Neuronal stem cell (in vitro differentiated cells): ENCODE measurements at regions not wholly inside any gene's neighbourhood (a gene's known extent, or its start where the extent isn't known, plus 50 kb on each side); places are given as distances from the start of the nearest gene placed in this dataset.

Experiments
- DNase-seq: peaks from one replicate; pipeline ENCODE4 v3.0.0-alpha.2; 2013; ENCODE audit warnings: low spot score
- H2AFZ ChIP-seq: one replicate; pipeline ENCODE4 v1.6.1; 2013; ENCODE audit warnings: mild to moderate bottlenecking, low read length, inconsistent platforms
- H2AK5ac ChIP-seq: 2 replicates; pipeline ENCODE4 v1.6.1; 2013; ENCODE audit warnings: low read depth, mild to moderate bottlenecking, inconsistent platforms, low read length, moderate library complexity, mixed read lengths
- H2BK120ac ChIP-seq: 2 replicates; pipeline ENCODE4 v1.6.1; 2013; ENCODE audit warnings: low read depth, mild to moderate bottlenecking, inconsistent platforms, low read length, moderate library complexity, mixed read lengths
- H2BK12ac ChIP-seq: one replicate; pipeline ENCODE4 v1.6.1; 2013; ENCODE audit warnings: low read length, inconsistent platforms
- H2BK15ac ChIP-seq: 2 replicates; pipeline ENCODE4 v1.6.1; 2013; ENCODE audit warnings: mild to moderate bottlenecking, low read length, inconsistent platforms, mixed read lengths
- H2BK5ac ChIP-seq: one replicate; pipeline ENCODE4 v1.6.1; 2013; ENCODE audit warnings: inconsistent platforms, mild to moderate bottlenecking, low read length, moderate library complexity
- H3K14ac ChIP-seq: one replicate; pipeline ENCODE4 v1.6.1; 2013; ENCODE audit warnings: low read length, inconsistent platforms
- H3K18ac ChIP-seq: 2 replicates; pipeline ENCODE4 v1.6.1; 2013; ENCODE audit warnings: low read length, inconsistent platforms
- H3K23ac ChIP-seq: 2 replicates; pipeline ENCODE4 v1.6.1; 2013; ENCODE audit warnings: low read depth, mild to moderate bottlenecking, mixed read lengths, low read length, inconsistent platforms; ENCODE audit not compliant: poor library complexity
- H3K27ac ChIP-seq: replicated peaks from 3 replicates; pipeline ENCODE4 v1.5.1; 2013; ENCODE audit warnings: low read length, inconsistent platforms
- H3K27me3 ChIP-seq, 3 experiments: 2 replicates each; pipeline ENCODE4 v1.6.1; 2013; ENCODE audit warnings: low read length in 3 of 3, mild to moderate bottlenecking in 2 of 3, inconsistent platforms in 1 of 3, low read depth in 1 of 3, mixed read lengths in 1 of 3, moderate library complexity in 1 of 3; ENCODE audit not compliant: control insufficient read depth in 3 of 3, insufficient read depth in 3 of 3
- H3K36me3 ChIP-seq, 2 donors: replicated peaks in 1 of 2; 2 replicates each; pipeline ENCODE4 v1.6.1; 2013; ENCODE audit warnings: low read length in 2 of 2; ENCODE audit not compliant: control insufficient read depth in 2 of 2, insufficient read depth in 2 of 2
- H3K4ac ChIP-seq: 2 replicates; pipeline ENCODE4 v1.6.1; 2013; ENCODE audit warnings: inconsistent platforms, mild to moderate bottlenecking, low read length, moderate library complexity
- H3K4me1 ChIP-seq, 2 donors: 1 replicate in 1 of 2; 2 replicates in 1 of 2; pipeline ENCODE4 v1.6.1; 2013; ENCODE audit warnings: low read length in 2 of 2, low read depth in 1 of 2; ENCODE audit not compliant: control insufficient read depth in 2 of 2, insufficient read depth in 1 of 2
- H3K4me2 ChIP-seq: one replicate; pipeline ENCODE4 v1.6.1; 2013; ENCODE audit warnings: mild to moderate bottlenecking, low read length, inconsistent platforms; ENCODE audit not compliant: insufficient read depth, poor library complexity, severe bottlenecking
- H3K4me3 ChIP-seq, 2 donors: 2 replicates each; pipeline ENCODE4 v1.5.1; 2013; ENCODE audit warnings: low read length in 2 of 2, mild to moderate bottlenecking in 2 of 2, inconsistent platforms in 1 of 2, moderate library complexity in 1 of 2
- H3K79me1 ChIP-seq: one replicate; pipeline ENCODE4 v1.6.1; 2013; ENCODE audit warnings: low read depth, mild to moderate bottlenecking, inconsistent platforms, low read length, moderate library complexity
- H3K9ac ChIP-seq: one replicate; pipeline ENCODE4 v1.6.1; 2013; ENCODE audit warnings: mild to moderate bottlenecking, low read depth, low read length, inconsistent platforms; ENCODE audit not compliant: poor library complexity
- H3K9me3 ChIP-seq, 2 donors: replicated peaks in 1 of 2; 2 replicates each; pipeline versions ENCODE3 to v1.6.1; 2013; ENCODE audit warnings: low read length in 2 of 2, mild to moderate bottlenecking in 2 of 2, inconsistent platforms in 1 of 2, low read depth in 1 of 2, mixed read lengths in 1 of 2, moderate library complexity in 1 of 2; ENCODE audit not compliant: control insufficient read depth in 2 of 2, insufficient read depth in 1 of 2
- H4K8ac ChIP-seq: one replicate; pipeline ENCODE4 v1.6.1; 2013; ENCODE audit warnings: low read depth, mild to moderate bottlenecking, inconsistent platforms, low read length, moderate library complexity
- H4K91ac ChIP-seq: one replicate; pipeline ENCODE4 v1.6.1; 2013; ENCODE audit warnings: low read length, low read depth, mild to moderate bottlenecking, inconsistent platforms; ENCODE audit not compliant: poor library complexity
- WGBS, 2 donors: extraction: QIAGEN DNeasy Blood & Tissue Kit; methylation state at CpG; one replicate each; pipeline ENCODE4 v1.1.7; 2013; ENCODE audit warnings: missing lambda C conversion rate in 2 of 2, mixed read lengths in 1 of 2; ENCODE audit not compliant: insufficient read length in 2 of 2, insufficient replicate concordance in 1 of 2; ENCODE audit errors: extremely low coverage in 2 of 2; 5-methylcytosine and 5-hydroxymethylcytosine counted together

DNA sequence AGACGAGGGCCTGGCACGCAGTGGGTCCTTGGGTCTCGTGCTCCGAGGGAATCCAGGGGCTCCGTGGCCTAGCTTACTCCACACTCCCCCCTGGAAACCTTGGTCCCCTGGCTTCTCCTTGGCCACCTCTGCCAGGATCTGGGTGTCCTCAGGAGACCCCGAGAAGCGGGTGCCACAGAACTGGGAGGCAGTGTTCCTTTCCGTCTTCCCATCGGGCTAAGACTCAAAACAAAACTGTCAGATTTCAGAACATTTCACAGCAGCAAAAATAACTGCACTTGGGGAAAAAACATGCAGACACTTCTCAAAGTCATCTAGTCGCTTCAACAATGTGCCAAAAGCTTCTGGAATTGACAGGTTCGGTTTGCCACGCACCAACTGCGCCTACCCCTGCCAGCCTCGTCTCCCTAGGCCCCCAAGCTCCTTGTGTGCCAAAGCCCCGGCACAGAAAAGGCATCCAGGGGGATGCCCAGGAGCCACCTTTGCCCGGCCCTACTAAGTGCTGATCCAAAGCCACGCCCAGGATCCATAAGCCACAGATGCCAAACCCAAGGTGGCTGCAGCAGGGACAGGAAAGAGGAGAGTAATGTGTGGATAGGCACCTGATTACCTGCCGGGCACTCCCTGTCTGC lies 58.4 kb upstream of the DIO3 start:
- no peak overlapping the region for H2BK15ac ChIP-seq
- H2BK120ac ChIP-seq, result no peak overlapping the region
- H2AFZ ChIP-seq, result no peak overlapping the region
- H3K4me2 ChIP-seq, result no peak overlapping the region
- peak overlapping the region; percentile 17 for H2AK5ac ChIP-seq
- no peak overlapping the region for H3K23ac ChIP-seq
- H3K4me1 ChIP-seq, result peaks cover 0 to 13% of the 10 kb centered on the region in 2 donors
- DNase-seq, result no peak
- H3K4me3 ChIP-seq, result no peak overlapping the region
- WGBS, 2 donors, result no CpG with 5 or more reads among the region's 18 CpGs
- H3K36me3 ChIP-seq, result no peaks in the 10 kb centered on the region
- H3K27me3 ChIP-seq, result peaks cover 0 to 35% (median 9%) of the 10 kb centered on the region in 3 experiments
- H3K79me1 ChIP-seq, result no peaks in the 10 kb centered on the region
- H4K91ac ChIP-seq, result no peak overlapping the region
- no peak overlapping the region for H2BK12ac ChIP-seq
- H3K14ac ChIP-seq, result no peak overlapping the region
- H3K18ac ChIP-seq, result no peak overlapping the region
- peak overlapping the region; percentile 10 for H3K9ac ChIP-seq
- H3K9me3 ChIP-seq, result peaks cover 0 to 13% of the 10 kb centered on the region in 2 donors
- H2BK5ac ChIP-seq, result no peak overlapping the region
- H3K27ac ChIP-seq, result no peak overlapping the region
- H3K4ac ChIP-seq, result no peak overlapping the region
- H4K8ac ChIP-seq, result no peak overlapping the region

DNA sequence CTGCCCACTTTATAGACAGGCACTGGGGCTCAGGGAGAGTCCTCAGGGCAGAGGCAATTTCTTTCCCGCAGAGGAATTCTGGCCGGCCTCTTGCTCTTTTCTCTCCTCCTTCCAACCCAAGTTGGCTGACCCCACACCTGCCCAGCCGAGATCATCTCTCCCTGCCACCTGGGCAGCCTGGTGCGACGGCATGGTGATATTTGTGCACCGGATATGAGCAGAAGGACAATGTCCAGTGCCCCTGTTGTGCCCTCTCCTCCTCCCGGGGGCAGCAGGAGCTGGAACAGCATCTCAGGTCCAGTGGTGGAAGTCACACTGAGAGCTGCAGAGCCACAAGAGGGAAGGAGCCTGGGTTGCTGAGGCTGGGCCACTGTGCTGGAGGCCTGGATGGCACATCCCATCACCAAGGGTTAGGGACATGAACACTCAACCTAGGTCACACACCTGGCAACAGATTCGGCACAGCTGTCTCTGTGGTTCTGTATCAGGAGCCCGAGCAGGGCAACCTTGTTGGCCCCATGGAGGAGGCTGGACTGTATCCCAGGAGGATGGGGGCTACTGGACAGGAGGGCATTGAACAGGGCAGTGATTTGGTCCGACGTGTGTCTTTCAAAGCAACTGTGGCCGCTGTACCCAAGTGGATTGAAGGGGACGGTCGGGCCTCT lies 57.7 kb upstream of the DIO3 start:
- H3K23ac ChIP-seq, result no peak overlapping the region
- peak overlapping the region; percentile 43 for H2AK5ac ChIP-seq
- H2AFZ ChIP-seq, result no peak overlapping the region
- no peak overlapping the region for H2BK5ac ChIP-seq
- peak overlapping the region; percentile 10 for H3K9ac ChIP-seq
- no peaks in the 10 kb centered on the region for H3K79me1 ChIP-seq
- H3K14ac ChIP-seq, result no peak overlapping the region
- H3K27ac ChIP-seq, result no peak overlapping the region
- peaks cover 0 to 13% of the 10 kb centered on the region in 2 donors for H3K4me1 ChIP-seq
- no peak overlapping the region for H2BK120ac ChIP-seq
- H3K36me3 ChIP-seq, result no peaks in the 10 kb centered on the region
- no peak overlapping the region for H4K91ac ChIP-seq
- peaks cover 0 to 7% of the 10 kb centered on the region in 2 donors for H3K9me3 ChIP-seq
- no peak overlapping the region for H3K4ac ChIP-seq
- DNase-seq, result no peak
- WGBS, 2 donors, result no CpG with 5 or more reads among the region's 14 CpGs
- no peak overlapping the region for H2BK12ac ChIP-seq
- no peak overlapping the region for H3K4me2 ChIP-seq
- peak overlapping the region; percentile 49 for H3K18ac ChIP-seq
- H3K27me3 ChIP-seq, result peaks cover 0 to 35% (median 7%) of the 10 kb centered on the region in 3 experiments
- no peak overlapping the region for H2BK15ac ChIP-seq
- H3K4me3 ChIP-seq, result no peak overlapping the region
- no peak overlapping the region for H4K8ac ChIP-seq

- Histone ChIP-seq H2AFZ (no peak overlapping the region), H3K27me3 (peaks cover 0 to 35% (median 6%) of the 10 kb centered on the region in 3 experiments)
These were observed 57.0 kb upstream of the DIO3 start for GRCh38 chr14:101504096-101504948.

More at GRCh38 chr14:101504096-101504948, 57.0 kb upstream of the DIO3 start:
- Histone ChIP-seq H2AK5ac (peak overlapping the region; percentile 57), H3K14ac (no peak overlapping the region), H3K18ac (peak overlapping the region; percentile 49), H3K9me3 (peaks cover 0 to 7% of the 10 kb centered on the region in 2 donors), H3K23ac (peak overlapping the region; percentile 31), H3K79me1 (no peaks in the 10 kb centered on the region), H3K4ac (no peak overlapping the region), H2BK120ac (peak overlapping the region; percentile 16), H4K8ac (no peak overlapping the region), H2BK12ac (no peak overlapping the region), H3K4me1 (peaks cover 0 to 13% of the 10 kb centered on the region in 2 donors), H3K27ac (no peak overlapping the region), H3K4me3 (no peak overlapping the region), H4K91ac (no peak overlapping the region), H2BK5ac (no peak overlapping the region), H3K36me3 (no peaks in the 10 kb centered on the region), H3K9ac (no peak overlapping the region), H2BK15ac (peak overlapping the region; percentile 43), H3K4me2 (no peak overlapping the region)
- WGBS, 2 donors, result no CpG with 5 or more reads among the region's 32 CpGs
- DNase-seq, result no peak
